Inflammatory macrophage treated with lipopolysaccharide for 4 hours (primary cell): ENCODE measurements at regions not wholly inside any gene's neighbourhood (a gene's known extent, or its start where the extent isn't known, plus 50 kb on each side); places are given as distances from the start of the nearest gene placed in this dataset.
A peak's percentile ranks its signal among the peaks of the same experiment; 100 is the strongest.

Source experiments
- DNase-seq: peaks from one replicate; pipeline ENCODE4 v3.0.0-alpha.2; 2020

DNA sequence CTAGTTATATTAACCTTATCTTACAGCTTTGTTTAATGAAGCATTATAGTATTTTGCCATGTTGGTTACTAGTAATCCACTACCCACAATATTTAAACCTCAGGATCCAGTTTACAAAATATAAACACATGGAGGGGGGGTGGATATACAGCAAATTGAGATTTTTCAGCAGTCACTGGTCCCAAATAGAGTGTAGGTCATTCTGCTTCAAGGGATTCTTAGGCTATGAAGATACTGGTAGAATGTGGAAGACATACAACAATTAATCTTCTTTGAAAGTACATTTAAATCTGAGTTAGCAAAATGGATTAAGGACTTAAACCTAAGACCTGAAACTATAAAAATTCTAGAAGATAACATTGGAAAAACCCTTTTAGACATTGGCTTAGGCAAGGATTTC lies 569.6 kb downstream of the ZNF674 start:
- DNase-seq, result no peak

DNA sequence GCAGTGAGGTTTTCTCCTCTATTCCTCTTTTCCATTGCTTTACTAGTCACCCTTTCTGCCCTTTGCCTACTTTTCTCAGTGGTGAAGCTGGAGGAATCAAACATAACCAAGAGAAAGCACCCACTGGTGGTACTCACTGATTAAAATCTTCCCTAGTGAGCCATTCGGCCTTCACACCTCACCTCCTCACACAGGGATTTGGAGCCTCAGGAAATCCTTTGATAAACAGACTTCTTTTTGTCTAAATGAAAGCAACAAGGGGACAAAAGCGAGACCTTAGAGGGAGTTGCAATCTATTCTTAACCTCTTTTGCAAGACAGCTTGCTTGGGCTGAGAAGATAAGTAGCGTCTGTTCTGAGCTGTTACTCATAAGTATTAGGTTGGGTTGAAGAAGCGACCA lies 572.6 kb downstream of the ZNF674 start:
- DNase-seq, result no peak

- DNase-seq, result no peak
Observed at GRCh38 chrX:45959567-45959966, 585.7 kb downstream of the ZNF674 start.

DNA sequence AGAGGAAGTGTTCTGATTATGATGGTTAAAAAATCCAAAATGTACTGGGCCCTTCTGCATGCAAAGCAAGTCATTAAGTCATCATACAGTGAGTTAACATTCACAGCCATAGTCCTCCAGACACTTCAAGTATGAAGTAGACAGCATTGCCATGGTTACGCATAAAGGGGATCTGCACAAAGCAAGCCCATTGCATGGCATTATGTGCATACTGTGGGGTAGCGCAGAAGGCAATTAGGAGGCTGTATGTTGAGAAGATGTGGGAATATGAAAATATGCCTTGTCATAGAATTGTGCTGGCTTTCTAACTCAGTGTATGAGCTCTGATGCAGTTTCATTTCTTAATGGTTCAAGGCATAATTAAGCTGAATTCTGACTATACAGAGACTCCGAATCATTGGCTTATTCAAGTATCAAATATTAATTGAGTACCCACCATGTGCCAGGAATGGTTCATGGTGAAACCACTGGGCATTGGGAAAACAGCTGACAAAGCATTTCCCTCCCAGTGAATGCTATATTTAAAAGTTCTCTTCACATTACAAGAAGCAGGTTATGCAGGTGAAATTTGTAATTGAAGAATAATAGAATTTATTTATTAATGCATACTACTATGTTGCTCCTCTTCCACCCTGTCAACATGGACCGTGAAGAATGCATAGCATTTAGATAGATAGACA lies 588.9 kb downstream of the ZNF674 start:
- DNase-seq, result no peak

- DNase-seq, result no peak
Observed at GRCh38 chrX:45955661-45956060, 589.6 kb downstream of the ZNF674 start.

GRCh38 chrX:45954026-45954425 lies 591.2 kb downstream of the ZNF674 start:
- DNase-seq, result no peak

DNA sequence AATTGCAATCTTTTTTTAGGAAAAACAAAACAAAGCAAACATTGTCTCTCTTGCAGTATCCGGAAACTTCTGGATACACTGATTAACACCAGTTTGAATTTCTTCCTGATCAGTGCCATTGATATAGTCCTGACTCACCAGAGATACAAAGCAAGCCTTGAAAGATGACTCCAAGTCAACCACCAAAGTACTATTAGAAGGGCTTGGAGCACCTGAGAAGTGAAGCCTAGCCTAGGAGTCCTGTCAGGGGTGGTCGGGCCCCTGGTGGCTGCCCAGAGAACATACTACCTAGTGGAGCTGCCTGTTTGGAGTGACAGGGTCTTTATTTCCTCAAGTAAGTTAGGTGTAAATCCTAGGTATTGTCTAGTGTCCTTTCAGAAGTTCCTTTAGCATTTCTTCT lies 593.2 kb downstream of the ZNF674 start:
- no peak for DNase-seq

- no peak for DNase-seq
Observed at GRCh38 chrX:45935408-45935807, 609.8 kb downstream of the ZNF674 start.

- no peak for DNase-seq
Observed at GRCh38 chrX:45912316-45912715, 632.9 kb downstream of the ZNF674 start.

- DNase-seq, result no peak
Observed at GRCh38 chrX:45907786-45908185, 637.4 kb downstream of the ZNF674 start.

GRCh38 chrX:45903781-45904201 lies 641.4 kb downstream of the ZNF674 start:
- no peak for DNase-seq

- no peak for DNase-seq
Observed at GRCh38 chrX:45900766-45901615, 644.2 kb downstream of the ZNF674 start.

GRCh38 chrX:45894864-45895645 lies 650.2 kb downstream of the ZNF674 start:
- DNase-seq, result no peak

DNA sequence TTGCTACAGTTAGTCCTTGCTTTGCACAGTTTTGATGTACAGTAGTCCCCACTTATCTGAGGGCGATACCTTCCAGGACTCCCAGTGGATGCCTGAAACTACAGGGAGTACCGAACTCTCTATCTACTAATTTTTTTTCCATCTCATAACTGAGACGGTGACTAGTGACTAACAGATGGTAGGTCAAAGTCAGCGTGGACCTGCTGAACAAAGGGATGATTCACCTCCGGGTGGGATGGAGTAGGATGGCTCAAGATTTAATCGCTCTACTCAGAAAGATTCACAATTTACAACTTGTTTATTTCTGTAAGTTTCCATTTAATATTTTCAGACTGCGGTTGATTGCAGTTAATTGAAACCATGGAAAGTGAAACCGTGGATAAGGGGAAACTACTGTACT lies 655.8 kb downstream of the ZNF674 start:
- DNase-seq, result peak; percentile 1

DNA sequence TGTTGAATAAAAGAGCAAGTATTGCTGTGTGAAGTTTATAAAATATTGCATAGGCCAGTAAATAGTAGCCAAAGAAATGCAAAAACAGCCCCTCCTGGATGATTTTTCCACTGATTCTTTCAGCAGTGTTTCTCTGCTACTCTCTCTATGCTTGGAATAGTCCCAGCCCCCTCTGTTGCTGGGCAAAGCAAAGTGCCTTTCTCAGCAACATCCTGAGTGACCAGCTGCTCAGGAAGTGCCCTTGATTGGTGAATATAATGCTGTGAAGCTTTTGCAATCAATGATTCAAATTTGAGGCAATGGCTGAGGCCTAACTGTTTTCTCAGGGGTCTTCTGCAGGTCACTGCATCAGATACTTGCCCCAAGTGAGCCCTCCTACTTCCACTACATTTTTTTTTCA lies 656.7 kb downstream of the ZNF674 start:
- DNase-seq, result no peak

DNA sequence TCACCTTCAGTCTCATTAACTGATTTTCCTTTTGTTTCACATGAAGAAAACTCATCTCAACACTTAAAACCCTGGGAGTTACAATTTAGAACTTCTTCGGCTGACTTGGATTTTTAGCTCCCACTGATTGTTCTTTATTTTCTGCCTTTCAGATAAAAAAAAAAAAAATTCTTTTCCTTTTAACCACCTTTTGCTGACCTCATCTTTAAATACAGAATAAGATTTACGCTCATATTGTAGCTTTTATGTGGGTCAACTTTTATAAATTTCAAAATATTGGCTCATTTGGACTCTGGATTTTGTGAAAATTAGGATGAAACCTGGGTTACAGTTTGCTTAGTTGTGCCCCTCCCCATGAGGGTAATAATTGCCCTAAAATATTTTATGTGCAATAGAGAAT lies 659.3 kb downstream of the ZNF674 start:
- DNase-seq, result no peak

DNA sequence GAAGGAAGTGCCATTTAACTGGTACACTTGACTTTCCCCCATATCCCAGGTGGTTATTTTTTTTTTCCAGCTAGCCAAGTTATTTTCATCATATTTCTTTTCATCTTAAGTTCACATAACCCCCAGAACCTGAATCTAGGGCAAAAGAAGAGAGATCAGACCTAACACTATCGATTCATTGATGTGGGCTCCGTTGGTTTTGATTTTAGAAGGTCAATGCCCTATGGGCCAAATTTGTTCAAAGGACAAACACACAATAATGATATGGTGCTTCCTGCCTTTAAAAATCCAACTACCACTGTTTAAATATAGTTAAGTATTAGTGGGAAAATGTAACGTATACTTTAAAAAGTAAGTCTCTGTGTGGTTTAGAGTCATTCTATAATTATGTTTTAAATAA lies 665.7 kb downstream of the ZNF674 start:
- no peak for DNase-seq

GRCh38 chrX:45876206-45876605 lies 669.0 kb downstream of the ZNF674 start:
- DNase-seq, result no peak

GRCh38 chrX:45873781-45874180 lies 671.4 kb downstream of the ZNF674 start:
- no peak for DNase-seq

- DNase-seq, result no peak
Observed at GRCh38 chrX:45872480-45872879, 671.8 kb upstream of the DIPK2B start.

GRCh38 chrX:45868425-45868824 lies 667.7 kb upstream of the DIPK2B start:
- DNase-seq, result no peak

DNA sequence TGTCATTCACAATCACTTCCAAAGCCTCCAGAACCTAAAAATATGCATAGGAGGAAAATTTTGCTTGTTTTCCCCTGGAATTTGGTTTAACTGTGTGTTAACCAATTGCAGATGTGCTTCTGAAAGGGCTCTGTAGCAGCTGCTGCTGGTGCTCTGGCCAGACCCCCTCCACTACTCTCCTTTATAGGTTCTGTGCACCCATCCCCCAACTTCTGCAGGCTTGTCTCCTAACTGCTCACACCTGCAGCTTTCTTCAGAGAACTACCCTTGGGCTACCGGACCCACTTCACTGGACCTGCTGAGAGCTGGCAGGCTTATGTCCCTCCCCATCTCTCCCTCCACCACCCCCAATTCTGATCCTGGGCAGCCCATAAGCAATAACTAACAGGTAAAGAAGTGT lies 662.1 kb upstream of the DIPK2B start:
- DNase-seq, result no peak

DNA sequence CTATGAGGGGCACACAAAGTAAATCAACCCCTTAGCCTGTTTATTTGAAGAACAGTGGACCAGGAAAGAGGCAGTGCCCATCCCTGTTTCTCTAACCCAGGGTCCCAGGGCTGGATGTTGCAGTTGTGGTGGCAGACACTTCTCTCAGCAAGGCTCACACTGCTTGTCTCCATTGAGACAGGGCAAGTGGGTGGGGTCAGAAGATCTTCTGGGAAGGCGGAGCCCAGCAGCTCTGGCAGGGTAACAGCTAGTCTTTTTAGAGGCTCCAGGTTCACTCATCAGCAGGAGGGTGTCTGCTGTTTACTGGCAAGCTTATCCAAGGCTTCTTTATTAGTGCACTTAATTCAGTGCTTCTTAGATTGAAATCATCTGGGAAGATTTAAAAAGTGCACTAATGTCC lies 659.8 kb upstream of the DIPK2B start:
- no peak for DNase-seq

GRCh38 chrX:45859407-45859806 lies 658.7 kb upstream of the DIPK2B start:
- DNase-seq, result no peak
